ENCODE measurements at regions not wholly inside any gene's neighbourhood (a gene's known extent, or its start where the extent isn't known, plus 50 kb on each side); places are given as distances from the start of the nearest gene placed in this dataset.
"Not testable (repeated sequence)": the region's sequence is repeated elsewhere in the genome, so short reads cannot be mapped to it uniquely, and the experiment has no call there.

GRCh38 chr9:40914772-40915659, 213.5 kb downstream of the FOXD4L6 start:
- TF ChIP-seq CTCF (conservative IDR thresholded peaks at IDR 0.05; ENCODE audit: low read depth, low read length) = no peak
- no peak for DNase-seq (ENCODE audit: low read depth)
- H3K4me3 ChIP-seq (ENCODE audit: low read depth, low read length) = no peak overlapping the region

GRCh38 chr9:40913928-40914673, 214.4 kb downstream of the FOXD4L6 start:
- TF ChIP-seq CTCF (conservative IDR thresholded peaks at IDR 0.05; ENCODE audit: low read depth, low read length) = no peak
- DNase-seq (ENCODE audit: low read depth) = no peak
- H3K4me3 ChIP-seq (ENCODE audit: low read depth, low read length) = no peak overlapping the region

DNA sequence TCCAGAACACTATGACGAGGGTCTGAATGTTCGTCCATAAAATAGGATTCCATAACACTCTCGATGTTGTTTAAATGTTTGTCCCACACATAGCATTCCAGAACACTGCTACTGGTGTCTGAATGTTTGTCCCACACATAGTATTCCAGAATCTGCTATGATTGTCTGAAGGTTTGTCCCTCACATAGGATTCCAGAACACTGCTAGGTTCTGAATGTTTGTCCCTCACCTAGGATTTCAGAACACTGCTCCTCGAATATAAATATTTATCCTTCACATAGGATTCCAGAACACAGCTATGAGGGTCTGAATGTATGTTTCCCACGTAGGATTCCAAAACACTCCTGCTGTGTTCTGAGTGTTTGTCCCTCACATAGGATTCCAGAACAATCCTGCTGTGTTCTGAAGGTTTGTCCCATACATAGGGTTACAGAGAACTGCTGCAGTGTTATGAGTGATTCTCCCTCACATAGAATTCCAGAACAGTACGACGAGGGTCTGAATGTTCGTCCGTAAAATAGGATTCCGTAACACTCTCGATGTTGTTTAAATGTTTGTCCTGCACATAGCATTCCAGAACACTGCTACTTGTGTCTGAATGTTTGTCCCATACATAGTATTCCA, 215.3 kb downstream of the FOXD4L6 start:
- no peak for TF ChIP-seq CTCF (conservative IDR thresholded peaks at IDR 0.05; ENCODE audit: low read depth, low read length)
- H3K4me3 ChIP-seq (ENCODE audit: low read depth, low read length) = no peak overlapping the region
- DNase-seq (ENCODE audit: low read depth) = no peak

GRCh38 chr9:40912679-40913078, 215.8 kb downstream of the FOXD4L6 start:
- not testable (repeated sequence) for H3K4me3 ChIP-seq (ENCODE audit: low read depth, low read length); DNase-seq (ENCODE audit: low read depth)

GRCh38 chr9:40911647-40912046, 216.8 kb downstream of the FOXD4L6 start:
- no peak overlapping the region for H3K4me3 ChIP-seq (ENCODE audit: low read depth, low read length)
- no peak for DNase-seq (ENCODE audit: low read depth)
- no peak for TF ChIP-seq CTCF (conservative IDR thresholded peaks at IDR 0.05; ENCODE audit: low read depth, low read length)

- H3K4me3 ChIP-seq (ENCODE audit: low read depth, low read length); DNase-seq (ENCODE audit: low read depth): not testable (repeated sequence)
Measured at GRCh38 chr9:40910995-40911394, 217.5 kb downstream of the FOXD4L6 start.

DNA sequence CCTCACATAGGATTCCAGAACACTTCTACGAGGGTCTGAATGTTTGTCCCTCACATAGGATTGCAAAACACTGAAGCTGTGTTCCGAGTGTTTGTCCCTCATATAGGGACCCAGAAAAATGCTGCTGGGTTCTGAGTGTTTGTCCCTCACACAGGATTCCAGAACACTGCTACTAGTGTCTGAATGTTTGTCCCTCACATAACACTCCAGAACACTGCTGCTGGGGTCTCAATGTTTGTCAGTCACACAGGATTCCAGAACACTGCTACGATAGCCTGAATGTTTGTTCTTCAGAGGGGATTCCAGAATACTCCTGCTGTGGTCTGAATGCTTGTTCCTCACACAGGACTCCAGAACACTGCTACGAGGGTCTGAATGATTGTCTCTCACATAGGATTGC, 218.7 kb downstream of the FOXD4L6 start:
- no peak for DNase-seq (ENCODE audit: low read depth)
- H3K4me3 ChIP-seq (ENCODE audit: low read depth, low read length) = no peak overlapping the region
- no peak for TF ChIP-seq CTCF (conservative IDR thresholded peaks at IDR 0.05; ENCODE audit: low read depth, low read length)

GRCh38 chr9:40909111-40909510, 219.4 kb downstream of the FOXD4L6 start:
- H3K4me3 ChIP-seq (ENCODE audit: low read depth, low read length); DNase-seq (ENCODE audit: low read depth): not testable (repeated sequence)

Measured in epithelial cell of proximal tubule (primary cell).